ENCODE measurements at regions not wholly inside any gene's neighbourhood (a gene's known extent, or its start where the extent isn't known, plus 50 kb on each side); places are given as distances from the start of the nearest gene placed in this dataset.

- DNase-seq (ENCODE audit: extremely low read depth, insufficient read length): no peak
- H3K27me3 ChIP-seq (replicated peaks; ENCODE audit: control insufficient read depth, insufficient read depth, low read length): no peaks in the 10 kb centered on the region
- no peak for TF ChIP-seq CTCF (IDR thresholded peaks at IDR 0.05; ENCODE audit: insufficient read depth, low read length, poor library complexity, severe bottlenecking)
- no peak overlapping the region for H3K4me3 ChIP-seq (replicated peaks; ENCODE audit: low read depth, low read length)
- H3K36me3 ChIP-seq (ENCODE audit: control insufficient read depth, insufficient read depth, low read length): no peaks in the 10 kb centered on the region
Observed at GRCh38 chr20:24360531-24360930, 108.9 kb upstream of the SYNDIG1 start.

GRCh38 chr20:24359321-24360027 lies 110.0 kb upstream of the SYNDIG1 start:
- H3K4me3 ChIP-seq (replicated peaks; ENCODE audit: low read depth, low read length): no peak overlapping the region
- DNase-seq (ENCODE audit: extremely low read depth, insufficient read length): no peak
- TF ChIP-seq CTCF (IDR thresholded peaks at IDR 0.05; ENCODE audit: insufficient read depth, low read length, poor library complexity, severe bottlenecking): no peak
- H3K27me3 ChIP-seq (replicated peaks; ENCODE audit: control insufficient read depth, insufficient read depth, low read length): no peaks in the 10 kb centered on the region
- H3K36me3 ChIP-seq (ENCODE audit: control insufficient read depth, insufficient read depth, low read length): no peaks in the 10 kb centered on the region

- DNase-seq (ENCODE audit: extremely low read depth, insufficient read length): no peak
- H3K4me3 ChIP-seq (replicated peaks; ENCODE audit: low read depth, low read length): no peak overlapping the region
- H3K27me3 ChIP-seq (replicated peaks; ENCODE audit: control insufficient read depth, insufficient read depth, low read length): no peaks in the 10 kb centered on the region
- TF ChIP-seq CTCF (IDR thresholded peaks at IDR 0.05; ENCODE audit: insufficient read depth, low read length, poor library complexity, severe bottlenecking): no peak
- no peaks in the 10 kb centered on the region for H3K36me3 ChIP-seq (ENCODE audit: control insufficient read depth, insufficient read depth, low read length)
Observed at GRCh38 chr20:24357931-24358330, 111.5 kb upstream of the SYNDIG1 start.

GRCh38 chr20:24357177-24357576 lies 112.3 kb upstream of the SYNDIG1 start:
- no peak overlapping the region for H3K4me3 ChIP-seq (replicated peaks; ENCODE audit: low read depth, low read length)
- no peak for DNase-seq (ENCODE audit: extremely low read depth, insufficient read length)
- H3K36me3 ChIP-seq (ENCODE audit: control insufficient read depth, insufficient read depth, low read length): no peaks in the 10 kb centered on the region
- no peak for TF ChIP-seq CTCF (IDR thresholded peaks at IDR 0.05; ENCODE audit: insufficient read depth, low read length, poor library complexity, severe bottlenecking)
- H3K27me3 ChIP-seq (replicated peaks; ENCODE audit: control insufficient read depth, insufficient read depth, low read length): no peaks in the 10 kb centered on the region

GRCh38 chr20:24353135-24353690 lies 116.2 kb upstream of the SYNDIG1 start:
- Histone ChIP-seq H3K4me3 (replicated peaks; ENCODE audit: low read depth, low read length) (no peak overlapping the region), H3K27me3 (replicated peaks; ENCODE audit: control insufficient read depth, insufficient read depth, low read length) (no peaks in the 10 kb centered on the region), H3K36me3 (ENCODE audit: control insufficient read depth, insufficient read depth, low read length) (no peaks in the 10 kb centered on the region)
- DNase-seq (ENCODE audit: extremely low read depth, insufficient read length): no peak
- TF ChIP-seq CTCF (IDR thresholded peaks at IDR 0.05; ENCODE audit: insufficient read depth, low read length, poor library complexity, severe bottlenecking): no peak

Data from GM06990 (cell line).